ENCODE measurements at regions not wholly inside any gene's neighbourhood (a gene's known extent, or its start where the extent isn't known, plus 50 kb on each side); places are given as distances from the start of the nearest gene placed in this dataset.

DNA sequence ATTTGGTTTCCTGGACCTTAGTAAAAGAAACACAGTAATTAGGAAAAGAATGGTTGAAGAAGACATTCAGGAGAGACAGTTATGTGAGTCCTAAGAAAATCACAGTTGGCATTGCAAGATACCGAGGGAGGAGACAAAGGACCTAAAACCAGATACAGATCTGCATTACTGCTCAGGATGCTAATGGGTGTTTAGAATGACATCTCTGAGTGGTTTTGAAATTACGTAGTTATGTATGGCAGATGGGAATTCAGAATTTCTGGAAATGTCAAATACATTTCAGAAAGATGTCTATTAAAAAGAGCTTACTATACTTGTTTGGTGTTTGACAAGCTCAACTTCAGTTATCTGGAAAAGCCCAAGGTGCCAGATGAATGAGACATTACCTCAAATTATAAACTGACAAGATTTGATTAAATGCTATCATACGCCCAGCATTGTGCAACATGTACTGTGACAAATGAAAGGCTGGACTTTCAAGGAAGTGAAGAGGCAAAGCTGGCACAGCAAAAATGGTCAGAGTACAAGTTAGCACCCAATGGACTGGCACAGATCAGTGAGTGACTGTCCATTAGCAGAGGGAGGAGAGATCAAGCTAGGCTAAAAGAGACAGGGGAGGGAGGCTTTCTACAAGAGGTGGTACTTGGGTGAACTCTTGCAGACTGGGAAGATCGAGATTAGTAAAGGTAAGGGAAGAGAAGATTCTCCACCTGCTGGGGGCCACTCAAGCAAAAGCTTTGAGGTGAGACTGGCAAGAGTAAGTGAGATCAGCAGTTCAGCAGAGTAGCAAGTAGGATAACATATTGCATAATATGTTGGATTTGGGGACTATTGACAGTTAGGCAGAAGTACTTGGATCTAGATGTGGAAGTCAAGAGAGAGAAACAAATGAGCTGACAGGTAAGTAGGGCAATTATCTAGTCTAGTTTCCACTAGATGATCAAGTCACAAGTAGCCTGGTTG is 168.9 kb downstream of the CYRIA start:
- DNase-seq: no peak

DNA sequence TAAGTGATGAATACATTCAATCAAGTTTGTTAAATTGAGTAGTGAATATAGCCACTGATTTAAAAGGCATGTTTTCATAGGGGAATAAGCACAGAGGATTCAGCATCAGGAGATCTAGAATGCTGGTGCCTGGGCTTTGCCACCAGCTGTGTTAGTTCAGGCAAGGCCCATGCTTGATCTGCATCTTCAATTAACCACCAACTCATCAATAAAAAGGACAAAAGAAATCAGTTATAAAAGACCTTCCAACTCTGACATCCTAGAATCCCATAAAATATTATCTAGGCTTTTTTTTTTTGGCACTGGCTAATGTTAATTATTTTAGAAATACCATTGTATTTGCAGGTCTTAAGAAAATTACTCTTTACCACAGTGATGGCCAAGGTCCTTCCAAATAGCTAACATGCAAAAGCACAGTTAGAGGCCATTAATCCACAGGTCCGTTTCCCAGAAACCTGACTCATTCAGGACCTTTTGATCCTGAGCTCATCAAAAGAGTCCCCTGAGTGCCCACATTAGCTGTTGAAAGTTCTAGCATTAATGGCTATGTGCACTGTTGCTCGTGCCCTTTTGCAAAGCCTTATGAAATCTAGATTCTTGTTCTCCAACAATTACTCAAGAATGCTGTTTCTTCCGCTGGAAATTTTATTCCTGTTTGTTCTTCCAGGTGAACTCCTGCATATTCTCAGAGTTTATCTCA is 170.0 kb downstream of the CYRIA start:
- no peak for DNase-seq

DNA sequence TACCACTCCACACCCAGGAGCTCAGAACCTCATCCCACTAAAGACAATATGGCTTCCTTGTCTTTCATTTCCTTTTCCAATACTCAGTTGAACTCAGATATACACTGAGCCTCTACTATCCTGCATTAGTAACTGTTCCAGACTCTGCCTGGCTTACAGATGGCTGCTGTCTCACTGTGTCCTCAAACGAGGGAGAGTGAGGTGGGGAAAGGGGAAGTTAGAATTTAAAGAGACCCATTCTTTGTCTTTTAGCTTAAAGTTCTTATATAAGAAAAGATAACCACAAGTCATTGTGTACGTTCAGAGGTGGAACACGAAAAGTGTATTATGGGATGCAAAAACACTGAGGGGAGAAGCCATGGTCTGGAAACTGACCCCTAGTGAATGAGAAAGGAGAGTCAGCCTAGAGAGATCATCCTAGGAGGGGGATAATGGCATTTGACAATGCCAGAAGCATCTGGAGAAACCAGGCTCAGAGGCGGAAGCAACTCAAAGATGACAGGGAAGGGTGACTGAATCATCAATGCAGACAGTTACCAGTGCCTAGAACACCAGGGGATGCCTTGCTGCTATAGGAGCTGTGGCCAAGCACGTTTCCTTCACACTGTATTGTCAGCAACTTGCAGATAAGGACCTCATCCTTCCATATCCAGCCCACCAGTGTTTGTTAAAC is 170.7 kb downstream of the CYRIA start:
- DNase-seq: no peak

DNA sequence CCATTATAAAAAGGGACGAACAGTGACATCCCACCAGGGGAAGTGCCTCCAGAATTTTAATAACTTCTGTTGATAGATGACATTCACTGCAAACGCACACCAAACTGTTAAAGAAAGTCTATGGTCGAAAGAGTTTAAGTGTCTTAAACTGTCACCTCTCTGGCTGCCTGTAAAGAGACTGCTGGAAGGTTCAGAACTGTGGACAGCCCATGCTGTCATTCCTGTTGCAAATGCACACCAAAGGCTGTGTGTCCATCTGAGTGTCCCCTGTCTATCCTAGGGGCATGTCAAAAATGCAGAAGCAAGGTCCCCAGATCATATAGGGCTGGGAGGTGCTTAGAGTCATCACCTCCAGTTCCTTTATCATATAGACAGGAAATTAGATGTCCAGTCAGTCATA is 171.8 kb downstream of the CYRIA start:
- no peak for DNase-seq

DNA sequence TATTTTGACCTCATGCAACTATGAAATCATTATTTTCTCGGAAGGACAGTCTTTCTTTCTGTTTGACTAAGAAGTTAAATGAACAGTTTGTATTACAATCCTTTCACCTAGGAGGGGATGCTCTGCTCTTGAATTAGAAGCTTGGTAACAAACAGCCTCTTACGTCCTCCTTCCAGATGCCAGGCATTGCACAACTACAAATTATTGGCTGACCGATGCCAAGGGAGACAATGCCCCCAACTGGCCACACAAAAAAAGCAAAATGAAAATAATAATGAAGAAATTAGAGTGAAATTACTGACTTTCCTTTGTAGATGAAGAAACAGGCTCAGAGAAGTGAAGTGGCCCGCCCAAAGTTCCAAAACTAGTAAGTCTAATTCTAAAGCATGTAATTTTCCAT is 177.9 kb downstream of the CYRIA start:
- no peak for DNase-seq

DNA sequence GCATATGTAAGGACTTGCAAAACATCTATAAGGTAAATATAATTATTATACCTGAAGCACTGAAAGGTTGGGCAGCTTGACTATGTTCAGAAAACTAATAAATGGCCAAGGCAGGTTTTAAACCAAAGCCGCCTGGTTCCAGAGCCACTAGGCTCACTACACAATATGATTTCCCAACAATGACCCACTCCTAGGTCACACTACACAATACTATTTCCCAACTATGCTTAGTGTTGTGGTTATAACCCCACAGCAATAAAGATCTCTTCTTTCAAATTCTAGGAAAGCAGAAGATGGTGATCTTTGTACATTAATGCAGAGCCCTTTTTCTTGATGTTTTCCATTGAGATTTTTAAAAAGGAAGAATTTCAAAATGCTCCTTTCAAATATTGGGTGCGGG is 180.4 kb downstream of the CYRIA start:
- DNase-seq: no peak

DNA sequence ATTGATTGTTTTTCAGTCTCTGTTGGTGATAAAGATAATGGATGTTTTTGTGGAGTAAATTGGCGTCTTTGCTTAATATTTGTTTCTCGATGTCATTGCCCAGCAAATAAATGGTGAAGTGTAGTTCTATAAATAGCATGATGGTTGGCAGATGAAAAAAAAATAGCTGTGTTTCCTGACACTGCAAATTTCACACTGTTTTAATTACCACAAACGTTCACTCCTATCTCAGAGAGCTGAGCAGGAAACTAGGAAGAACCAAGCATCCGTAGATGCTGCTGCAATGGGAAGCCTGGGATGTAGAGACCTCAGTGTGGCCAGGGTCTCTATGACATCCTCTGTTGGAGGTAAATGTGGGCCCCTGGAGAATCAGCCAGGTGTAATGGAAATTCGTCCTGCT is 183.2 kb downstream of the CYRIA start:
- DNase-seq: no peak

DNA sequence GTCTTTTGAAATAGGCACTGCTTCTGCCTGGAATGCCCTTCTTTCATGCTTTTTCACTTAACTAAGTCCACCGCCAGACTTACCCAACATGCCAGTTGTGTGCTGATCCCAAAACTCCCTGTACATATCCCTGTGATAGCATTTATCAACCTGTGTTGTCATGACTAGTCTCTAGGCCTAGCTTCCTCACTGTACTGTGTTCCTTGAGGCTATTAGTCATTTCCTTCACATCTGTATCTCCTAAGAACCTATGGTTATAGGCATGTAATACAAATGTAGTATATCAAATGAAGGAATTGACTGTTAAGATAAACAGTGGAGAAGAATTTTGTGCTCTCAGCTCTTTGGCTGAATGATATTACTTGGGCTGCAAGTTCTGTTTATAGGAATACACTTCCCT is 184.3 kb downstream of the CYRIA start:
- DNase-seq: no peak

DNA sequence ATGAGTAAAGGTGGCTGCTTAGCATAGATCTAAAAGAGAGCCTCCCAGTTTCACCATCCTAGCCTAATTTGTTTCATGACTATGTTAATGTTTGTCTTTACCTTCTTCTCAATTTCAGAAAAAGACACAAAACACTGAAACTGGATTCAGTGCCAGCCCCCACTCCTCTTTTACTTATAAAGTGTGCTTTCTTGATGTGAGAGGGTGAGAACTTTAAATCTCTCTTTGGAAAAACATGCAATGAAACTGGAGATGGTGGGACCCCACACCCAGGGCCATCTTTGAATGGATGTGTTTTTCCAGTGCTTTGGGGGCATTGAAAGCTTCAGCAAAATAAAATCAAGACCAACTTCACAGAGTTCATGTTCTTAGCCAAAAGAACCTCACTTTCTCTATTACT is 185.9 kb downstream of the CYRIA start:
- DNase-seq: no peak

DNA sequence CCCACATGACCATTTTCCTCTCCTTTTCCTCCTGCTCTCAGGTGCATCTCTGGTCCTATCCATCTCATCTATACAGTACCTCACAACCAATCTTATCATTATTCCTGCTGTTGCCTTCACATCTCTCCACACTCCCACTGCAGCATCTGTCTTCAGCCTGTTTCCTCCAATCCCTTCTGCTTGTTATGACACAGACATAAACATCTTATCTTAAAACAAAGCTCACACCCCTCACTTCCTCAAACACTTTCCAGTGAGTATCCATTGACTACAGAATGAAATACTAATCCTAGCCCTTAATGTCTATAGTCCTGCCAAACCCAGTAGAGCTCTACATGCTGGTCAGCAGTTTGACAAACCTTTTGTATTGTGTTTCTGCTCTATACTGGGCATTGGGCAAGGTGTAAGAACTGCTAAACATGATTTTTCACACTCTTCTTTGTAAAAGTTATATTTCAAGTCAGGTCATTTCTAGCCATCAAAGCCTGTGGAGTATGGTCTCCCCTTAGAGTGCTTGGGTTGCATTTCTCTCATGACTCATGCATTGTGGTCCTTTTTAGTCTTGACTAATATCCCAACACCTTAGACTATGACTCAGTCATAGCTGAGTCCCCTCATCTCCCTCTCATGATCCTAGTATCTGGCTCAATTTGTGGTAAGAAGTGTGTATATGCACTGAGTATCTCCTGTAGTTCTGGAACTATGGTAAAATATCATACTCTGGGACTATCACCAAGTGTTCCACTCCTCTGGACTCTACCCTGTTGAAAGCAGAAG is 187.0 kb downstream of the CYRIA start:
- no peak for DNase-seq

DNA sequence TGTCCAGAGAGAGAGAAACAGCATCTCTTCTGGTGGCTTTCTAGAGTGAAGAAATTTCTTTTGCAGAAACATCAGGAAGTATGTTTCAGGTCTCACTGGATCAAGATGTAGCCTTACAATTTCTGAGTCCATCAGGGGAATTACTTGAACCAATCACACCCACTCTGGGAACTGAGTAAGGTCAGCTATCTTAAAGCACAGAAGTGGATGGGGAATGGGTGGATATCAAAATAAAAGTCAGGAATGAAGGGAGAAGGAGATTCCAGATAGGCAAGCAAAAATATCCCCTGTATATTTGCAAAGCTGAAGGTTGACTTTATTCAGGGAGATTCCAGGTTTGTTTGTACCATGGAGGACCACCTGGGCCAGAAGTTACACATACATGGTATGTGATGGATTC is 188.0 kb downstream of the CYRIA start:
- no peak for DNase-seq

DNA sequence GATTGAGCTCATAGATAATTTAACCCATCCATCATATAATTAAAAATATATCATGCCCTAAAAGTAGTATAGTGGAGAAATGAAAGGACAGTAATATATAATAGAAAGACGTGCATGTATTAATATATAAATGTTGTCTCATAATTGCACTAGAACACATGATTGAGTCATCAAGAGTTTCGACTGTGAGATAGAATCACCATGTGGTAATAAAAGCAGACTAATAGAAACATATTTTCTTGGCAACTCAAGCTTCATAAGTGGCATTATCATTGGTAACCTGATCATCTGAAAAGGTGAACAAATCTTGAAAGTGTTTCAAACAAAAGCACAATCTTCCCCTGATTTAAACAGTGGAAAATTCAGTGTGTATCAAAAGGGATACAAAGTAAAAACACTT is 188.8 kb downstream of the CYRIA start:
- no peak for DNase-seq

DNA sequence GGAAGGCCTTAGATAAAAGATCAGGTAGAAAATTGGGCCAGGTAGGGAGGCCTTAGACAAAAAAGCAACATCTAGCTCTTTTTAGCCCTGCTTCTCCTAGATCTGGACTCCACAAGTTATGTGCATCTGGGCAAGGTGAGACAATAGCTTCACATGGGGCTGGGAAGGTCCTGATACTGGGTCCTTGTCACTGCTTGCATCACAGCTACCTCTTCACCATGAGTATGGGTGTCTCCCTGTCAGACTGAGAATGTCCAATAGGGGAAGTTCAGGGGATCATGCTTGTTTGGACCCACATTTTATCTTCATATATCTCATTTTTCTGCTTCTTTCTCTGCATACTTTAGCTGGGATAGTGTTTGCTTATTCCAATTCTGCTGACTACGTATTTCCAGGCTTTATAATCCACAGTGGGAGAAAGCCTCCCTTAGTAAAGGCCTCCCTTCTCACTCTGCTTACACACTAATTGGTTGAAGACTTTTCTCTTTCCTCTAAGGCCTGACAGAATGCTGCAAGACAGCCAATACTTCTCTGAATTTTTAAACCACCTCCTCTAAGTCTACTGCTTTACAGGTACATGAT is 189.6 kb downstream of the CYRIA start:
- no peak for DNase-seq

DNA sequence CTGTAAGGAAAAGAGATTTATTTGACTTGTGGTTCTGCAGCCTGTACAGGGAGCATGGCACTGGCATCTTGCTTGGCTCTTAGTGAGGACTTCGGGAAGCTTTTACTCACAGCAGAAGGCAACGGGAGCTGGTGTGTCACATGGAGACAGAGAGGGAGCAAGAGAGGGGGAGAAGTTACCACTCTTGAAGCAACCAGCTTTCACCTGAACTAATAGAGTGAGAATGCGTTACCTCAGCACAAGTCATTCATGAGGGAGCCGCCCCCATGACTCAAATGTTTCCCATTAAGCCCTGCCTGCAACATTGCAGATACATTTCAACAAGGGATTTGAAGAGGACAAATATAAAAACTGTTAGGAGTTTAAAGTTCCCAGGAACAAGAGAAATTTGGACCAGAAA is 190.0 kb downstream of the CYRIA start:
- DNase-seq: no peak

DNA sequence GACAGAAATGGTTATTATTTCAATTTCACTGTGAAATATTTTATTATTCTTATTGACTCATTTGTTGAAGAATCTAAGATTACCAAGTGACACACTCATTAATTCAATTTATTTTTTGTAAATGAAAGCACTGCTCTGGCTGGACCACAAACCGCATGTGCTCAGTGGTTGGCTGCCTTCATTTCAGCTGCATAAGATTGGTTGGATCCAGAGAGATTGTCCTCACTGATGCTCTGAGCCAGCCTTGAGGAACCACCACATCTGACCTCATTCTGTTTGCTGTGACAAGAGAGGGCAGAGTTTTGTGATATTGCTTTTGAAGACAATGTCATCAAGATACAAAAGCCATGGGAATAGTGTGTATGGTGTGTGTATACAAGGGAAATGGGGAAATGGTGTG is 192.1 kb downstream of the CYRIA start:
- DNase-seq: no peak

DNA sequence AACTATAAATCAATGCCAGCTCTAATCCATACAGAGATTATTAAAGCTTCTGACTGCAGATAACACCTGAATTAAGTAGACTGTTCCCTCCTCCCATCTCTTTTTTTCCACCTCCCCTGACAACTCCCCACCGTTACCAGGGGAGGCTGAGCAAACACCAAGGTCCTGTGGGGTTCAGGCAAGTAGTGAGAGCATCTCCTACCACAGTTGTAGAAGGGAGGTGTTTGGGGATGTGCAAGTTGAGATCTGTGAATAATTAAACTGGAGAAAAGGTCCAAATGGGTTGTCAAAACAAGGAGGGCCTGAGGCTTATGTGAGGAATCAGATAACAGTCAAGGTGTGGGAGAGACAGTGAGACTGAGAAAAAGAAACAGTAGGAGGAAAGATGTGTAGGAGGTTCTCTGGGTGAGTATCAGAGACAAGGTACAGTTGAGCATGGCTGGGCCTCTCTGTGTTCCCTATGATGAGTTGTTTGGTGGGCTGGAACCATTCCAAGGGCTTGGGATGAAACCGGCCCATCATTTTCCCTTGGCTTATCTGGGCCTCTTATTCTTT is 194.6 kb downstream of the CYRIA start:
- no peak for DNase-seq

DNA sequence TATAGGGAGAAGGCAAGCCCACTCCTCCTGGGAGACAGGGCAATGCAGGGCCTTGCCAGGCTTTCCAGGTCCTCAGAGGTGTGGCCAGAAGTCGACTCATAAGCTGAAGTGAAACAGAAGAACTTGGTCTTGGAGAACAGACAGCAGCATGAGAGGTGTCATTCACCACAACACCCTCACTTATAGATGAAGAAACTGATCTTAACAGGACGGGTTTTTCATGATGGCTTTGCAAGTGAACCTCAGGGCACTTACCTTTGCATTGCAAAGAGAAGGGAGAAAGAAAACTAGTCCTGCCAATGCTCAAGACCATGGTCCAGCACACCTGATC is 198.8 kb downstream of the CYRIA start:
- no peak for DNase-seq

DNA sequence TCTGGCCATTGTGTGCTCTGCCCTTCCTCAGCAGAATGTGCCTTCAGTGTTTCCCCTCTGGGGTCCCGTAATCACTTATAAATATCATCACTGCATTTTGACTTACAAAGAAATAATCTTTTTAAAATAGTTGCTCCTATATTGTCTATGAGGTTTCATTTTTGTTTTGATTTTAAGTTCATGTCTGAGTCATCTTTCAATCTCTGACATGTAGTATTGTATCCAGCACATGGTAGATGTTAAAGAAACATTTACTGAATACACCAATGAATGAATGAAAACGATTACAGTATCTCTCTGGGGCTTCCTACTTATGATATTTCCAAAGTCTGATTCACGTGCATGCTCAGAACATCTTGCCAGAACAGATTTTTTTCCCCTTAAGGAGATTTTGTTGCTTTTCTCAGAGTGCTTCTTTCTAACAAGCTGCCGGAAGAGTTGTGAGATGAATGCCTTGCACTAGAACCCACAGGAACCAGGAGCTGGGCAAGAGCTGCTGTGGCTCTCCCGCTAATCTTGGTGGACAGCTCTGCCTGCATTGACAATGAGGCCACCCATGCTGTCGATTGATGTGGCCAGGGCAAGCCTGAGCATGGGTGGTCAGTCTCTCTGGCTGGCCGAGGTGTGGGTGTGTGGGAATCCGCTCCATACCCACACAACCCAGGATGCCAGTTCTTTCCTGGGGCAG is 199.4 kb downstream of the CYRIA start:
- no peak for DNase-seq

DNA sequence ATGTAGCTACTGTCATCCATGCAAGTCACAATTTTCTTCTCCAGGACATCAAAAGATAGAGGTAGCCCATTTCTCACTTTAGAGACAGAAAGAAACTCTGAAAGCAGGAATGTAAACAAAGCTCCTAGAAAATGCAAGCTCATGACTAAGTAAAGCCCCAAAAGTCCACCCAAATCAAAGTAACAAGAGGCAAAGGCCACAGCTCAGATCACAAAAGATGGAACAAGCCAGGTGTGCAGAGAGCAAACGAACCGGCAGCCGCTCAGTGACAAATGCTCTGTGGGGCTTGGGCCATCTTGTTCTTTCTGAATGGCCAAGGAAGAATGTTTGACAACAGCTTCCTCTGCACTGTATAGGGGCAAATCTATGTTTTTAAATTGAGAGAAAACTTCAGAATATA is 201.0 kb downstream of the CYRIA start:
- no peak for DNase-seq

DNA sequence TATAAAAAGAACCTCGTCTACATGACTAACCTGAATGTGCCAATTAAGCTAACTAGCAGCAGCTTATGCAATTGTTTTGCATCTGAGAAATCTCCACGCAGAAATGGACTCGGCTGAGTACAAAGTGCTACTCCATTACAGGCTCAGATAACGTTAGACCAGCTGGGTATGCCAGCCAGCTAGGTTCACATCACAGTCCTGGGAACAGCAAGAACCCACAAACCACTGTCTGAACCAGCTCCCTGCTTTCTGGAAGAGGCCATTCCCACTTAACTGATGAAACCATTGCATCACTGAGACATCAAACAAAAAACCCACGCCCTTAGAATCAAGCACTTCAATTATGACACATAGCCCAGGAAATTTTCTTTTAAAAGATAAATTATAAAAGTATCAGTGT is 202.7 kb downstream of the CYRIA start:
- no peak for DNase-seq

DNA sequence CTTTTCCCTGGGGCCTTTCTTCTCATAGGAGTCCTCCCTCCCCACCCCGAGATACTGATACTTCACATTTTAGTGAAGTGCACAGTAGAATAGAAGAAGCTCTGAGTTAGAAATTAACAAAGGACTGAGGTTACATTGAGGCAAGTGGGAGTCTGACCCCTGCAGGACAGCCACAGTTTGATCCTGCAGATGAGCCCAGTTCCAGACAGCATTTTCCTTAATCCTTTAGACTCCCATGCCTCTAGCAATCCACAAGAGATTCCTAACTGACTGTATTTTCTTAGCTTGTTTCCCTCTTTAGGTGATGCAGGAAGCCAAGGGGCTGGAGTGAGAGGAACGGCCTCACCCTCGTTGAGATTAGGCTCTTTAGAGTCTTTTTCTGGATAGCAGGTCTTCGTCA is 204.0 kb downstream of the CYRIA start:
- DNase-seq: no peak

DNA sequence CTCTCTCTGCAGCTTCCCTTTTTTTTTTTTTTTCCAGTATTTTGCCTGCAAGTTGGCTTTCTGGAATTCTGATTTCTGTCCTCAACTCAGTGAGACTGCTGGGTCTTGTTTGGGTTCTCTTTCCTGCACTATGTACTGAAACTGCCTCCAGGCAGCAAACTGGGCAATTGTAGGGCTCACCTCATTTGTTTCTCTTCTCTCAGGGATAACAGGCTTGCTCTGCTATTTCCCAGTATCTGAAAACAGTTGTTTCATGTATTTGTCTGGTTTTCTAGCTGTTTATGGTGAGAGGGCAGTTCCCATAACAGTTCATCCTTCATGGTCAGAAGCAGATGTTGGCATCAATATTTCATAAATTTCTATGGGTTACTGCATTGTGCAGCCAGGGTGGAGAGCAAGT is 206.0 kb downstream of the CYRIA start:
- DNase-seq: no peak
